ENCODE measurements at regions not wholly inside any gene's neighbourhood (a gene's known extent, or its start where the extent isn't known, plus 50 kb on each side); places are given as distances from the start of the nearest gene placed in this dataset.

DNA sequence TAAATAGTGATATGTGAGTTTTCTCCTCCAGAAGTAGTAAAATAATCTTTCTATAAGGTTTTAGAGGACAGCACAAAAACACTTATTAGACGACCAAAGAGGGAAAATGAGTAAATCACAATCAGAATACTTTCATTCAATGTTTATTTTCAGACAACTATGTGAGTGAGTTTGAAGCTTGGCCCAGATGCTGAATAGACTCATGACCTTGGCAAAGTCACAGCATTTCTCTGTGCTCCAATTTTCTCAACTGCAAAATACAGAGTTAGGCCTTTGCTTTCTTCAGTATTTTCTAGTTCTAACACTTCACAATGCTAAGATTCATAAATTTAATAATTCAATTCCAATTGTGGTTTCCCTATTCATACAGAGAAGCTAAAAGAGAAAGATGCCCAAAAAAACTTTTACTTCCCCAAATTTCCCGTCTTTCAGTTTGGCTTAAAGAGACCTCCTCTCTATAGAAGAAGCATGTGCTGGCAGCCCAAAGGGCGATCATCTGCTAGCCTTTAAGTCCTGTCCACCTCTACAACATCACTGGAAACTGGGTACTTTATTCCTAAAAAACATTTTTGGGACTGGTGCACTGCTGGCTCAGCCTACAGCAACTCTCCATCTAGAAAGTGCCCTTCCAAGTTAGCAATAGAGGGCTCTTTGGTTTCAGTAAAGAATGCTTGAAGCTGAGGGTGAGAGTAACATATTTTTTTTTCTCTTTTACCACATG is 116.8 kb upstream of the GORAB start (continued):
- TF ChIP-seq EZH2phosphoT487 (IDR thresholded peaks at IDR 0.05; ENCODE audit: unreplicated experiment), result no peak
- TF ChIP-seq STAT1 (IDR thresholded peaks at IDR 0.05; ENCODE audit: unreplicated experiment), result no peak
- no peak for TF ChIP-seq POLR2AphosphoS5 (IDR thresholded peaks at IDR 0.05; ENCODE audit: low read depth)

DNA sequence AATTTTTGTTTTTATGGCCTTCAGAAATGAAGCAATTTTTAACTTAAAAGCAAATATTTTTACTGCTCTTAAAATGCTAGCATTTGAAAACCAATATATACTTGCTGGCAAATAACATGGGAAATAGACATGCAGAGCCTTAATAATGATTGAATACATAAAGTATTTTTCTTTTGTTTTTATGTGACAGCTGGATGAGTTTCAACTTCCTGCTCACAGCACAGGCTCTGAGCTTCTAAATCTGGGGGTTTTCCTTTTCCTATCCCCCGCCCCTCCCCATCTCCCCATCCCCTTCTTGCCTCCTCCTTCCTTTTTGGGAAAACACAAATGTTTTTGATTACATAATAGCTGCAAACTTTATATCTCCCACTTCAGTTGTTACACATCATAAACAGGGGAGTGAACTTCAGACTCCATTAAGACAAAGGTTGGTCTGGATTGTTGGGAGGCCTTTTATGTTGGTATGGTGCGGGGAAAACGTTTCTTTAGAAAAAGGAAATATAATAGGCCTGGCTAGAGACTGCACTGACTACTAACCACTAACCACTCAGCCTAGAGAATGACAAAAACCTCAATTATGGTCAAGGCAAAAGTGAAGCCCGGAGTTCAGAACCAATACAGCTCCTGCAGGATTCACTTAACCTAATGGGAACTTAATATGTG is 116.1 kb upstream of the GORAB start:
- H3K27me3 Mint-ChIP-seq (ENCODE audit: insufficient read depth, low read depth, poor library complexity), result peaks cover 2% of the 10 kb centered on the region
- no peak overlapping the region for H3K27ac Mint-ChIP-seq
- no peak overlapping the region for H3K27ac ChIP-seq (ENCODE audit: low read depth)
- TF ChIP-seq, protein P1, sequence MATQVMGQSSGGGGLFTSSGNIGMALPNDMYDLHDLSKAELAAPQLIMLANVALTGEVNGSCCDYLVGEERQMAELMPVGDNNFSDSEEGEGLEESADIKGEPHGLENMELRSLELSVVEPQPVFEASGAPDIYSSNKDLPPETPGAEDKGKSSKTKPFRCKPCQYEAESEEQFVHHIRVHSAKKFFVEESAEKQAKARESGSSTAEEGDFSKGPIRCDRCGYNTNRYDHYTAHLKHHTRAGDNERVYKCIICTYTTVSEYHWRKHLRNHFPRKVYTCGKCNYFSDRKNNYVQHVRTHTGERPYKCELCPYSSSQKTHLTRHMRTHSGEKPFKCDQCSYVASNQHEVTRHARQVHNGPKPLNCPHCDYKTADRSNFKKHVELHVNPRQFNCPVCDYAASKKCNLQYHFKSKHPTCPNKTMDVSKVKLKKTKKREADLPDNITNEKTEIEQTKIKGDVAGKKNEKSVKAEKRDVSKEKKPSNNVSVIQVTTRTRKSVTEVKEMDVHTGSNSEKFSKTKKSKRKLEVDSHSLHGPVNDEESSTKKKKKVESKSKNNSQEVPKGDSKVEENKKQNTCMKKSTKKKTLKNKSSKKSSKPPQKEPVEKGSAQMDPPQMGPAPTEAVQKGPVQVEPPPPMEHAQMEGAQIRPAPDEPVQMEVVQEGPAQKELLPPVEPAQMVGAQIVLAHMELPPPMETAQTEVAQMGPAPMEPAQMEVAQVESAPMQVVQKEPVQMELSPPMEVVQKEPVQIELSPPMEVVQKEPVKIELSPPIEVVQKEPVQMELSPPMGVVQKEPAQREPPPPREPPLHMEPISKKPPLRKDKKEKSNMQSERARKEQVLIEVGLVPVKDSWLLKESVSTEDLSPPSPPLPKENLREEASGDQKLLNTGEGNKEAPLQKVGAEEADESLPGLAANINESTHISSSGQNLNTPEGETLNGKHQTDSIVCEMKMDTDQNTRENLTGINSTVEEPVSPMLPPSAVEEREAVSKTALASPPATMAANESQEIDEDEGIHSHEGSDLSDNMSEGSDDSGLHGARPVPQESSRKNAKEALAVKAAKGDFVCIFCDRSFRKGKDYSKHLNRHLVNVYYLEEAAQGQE (IDR thresholded peaks at IDR 0.05; ENCODE audit: unreplicated experiment), result no peak
- TF ChIP-seq, protein P2, sequence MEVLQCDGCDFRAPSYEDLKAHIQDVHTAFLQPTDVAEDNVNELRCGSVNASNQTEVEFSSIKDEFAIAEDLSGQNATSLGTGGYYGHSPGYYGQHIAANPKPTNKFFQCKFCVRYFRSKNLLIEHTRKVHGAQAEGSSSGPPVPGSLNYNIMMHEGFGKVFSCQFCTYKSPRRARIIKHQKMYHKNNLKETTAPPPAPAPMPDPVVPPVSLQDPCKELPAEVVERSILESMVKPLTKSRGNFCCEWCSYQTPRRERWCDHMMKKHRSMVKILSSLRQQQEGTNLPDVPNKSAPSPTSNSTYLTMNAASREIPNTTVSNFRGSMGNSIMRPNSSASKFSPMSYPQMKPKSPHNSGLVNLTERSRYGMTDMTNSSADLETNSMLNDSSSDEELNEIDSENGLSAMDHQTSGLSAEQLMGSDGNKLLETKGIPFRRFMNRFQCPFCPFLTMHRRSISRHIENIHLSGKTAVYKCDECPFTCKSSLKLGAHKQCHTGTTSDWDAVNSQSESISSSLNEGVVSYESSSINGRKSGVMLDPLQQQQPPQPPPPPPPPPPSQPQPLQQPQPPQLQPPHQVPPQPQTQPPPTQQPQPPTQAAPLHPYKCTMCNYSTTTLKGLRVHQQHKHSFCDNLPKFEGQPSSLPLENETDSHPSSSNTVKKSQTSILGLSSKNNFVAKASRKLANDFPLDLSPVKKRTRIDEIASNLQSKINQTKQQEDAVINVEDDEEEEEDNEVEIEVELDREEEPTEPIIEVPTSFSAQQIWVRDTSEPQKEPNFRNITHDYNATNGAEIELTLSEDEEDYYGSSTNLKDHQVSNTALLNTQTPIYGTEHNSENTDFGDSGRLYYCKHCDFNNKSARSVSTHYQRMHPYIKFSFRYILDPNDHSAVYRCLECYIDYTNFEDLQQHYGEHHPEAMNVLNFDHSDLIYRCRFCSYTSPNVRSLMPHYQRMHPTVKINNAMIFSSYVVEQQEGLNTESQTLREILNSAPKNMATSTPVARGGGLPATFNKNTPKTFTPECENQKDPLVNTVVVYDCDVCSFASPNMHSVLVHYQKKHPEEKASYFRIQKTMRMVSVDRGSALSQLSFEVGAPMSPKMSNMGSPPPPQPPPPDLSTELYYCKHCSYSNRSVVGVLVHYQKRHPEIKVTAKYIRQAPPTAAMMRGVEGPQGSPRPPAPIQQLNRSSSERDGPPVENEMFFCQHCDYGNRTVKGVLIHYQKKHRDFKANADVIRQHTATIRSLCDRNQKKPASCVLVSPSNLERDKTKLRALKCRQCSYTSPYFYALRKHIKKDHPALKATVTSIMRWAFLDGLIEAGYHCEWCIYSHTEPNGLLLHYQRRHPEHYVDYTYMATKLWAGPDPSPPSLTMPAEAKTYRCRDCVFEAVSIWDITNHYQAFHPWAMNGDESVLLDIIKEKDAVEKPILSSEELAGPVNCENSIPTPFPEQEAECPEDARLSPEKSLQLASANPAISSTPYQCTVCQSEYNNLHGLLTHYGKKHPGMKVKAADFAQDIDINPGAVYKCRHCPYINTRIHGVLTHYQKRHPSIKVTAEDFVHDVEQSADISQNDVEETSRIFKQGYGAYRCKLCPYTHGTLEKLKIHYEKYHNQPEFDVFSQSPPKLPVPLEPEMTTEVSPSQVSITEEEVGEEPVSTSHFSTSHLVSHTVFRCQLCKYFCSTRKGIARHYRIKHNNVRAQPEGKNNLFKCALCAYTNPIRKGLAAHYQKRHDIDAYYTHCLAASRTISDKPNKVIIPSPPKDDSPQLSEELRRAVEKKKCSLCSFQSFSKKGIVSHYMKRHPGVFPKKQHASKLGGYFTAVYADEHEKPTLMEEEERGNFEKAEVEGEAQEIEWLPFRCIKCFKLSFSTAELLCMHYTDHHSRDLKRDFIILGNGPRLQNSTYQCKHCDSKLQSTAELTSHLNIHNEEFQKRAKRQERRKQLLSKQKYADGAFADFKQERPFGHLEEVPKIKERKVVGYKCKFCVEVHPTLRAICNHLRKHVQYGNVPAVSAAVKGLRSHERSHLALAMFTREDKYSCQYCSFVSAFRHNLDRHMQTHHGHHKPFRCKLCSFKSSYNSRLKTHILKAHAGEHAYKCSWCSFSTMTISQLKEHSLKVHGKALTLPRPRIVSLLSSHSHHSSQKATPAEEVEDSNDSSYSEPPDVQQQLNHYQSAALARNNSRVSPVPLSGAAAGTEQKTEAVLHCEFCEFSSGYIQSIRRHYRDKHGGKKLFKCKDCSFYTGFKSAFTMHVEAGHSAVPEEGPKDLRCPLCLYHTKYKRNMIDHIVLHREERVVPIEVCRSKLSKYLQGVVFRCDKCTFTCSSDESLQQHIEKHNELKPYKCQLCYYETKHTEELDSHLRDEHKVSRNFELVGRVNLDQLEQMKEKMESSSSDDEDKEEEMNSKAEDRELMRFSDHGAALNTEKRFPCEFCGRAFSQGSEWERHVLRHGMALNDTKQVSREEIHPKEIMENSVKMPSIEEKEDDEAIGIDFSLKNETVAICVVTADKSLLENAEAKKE (CRISPR knock-in tag; IDR thresholded peaks at IDR 0.05), result no peak
- TF ChIP-seq EZH2phosphoT487 (IDR thresholded peaks at IDR 0.05; ENCODE audit: unreplicated experiment) (no peak), JUNB (IDR thresholded peaks at IDR 0.05; ENCODE audit: unreplicated experiment) (no peak), NANOG (IDR thresholded peaks at IDR 0.05; ENCODE audit: borderline replicate concordance) (no peak)
- TF ChIP-seq, protein P3, sequence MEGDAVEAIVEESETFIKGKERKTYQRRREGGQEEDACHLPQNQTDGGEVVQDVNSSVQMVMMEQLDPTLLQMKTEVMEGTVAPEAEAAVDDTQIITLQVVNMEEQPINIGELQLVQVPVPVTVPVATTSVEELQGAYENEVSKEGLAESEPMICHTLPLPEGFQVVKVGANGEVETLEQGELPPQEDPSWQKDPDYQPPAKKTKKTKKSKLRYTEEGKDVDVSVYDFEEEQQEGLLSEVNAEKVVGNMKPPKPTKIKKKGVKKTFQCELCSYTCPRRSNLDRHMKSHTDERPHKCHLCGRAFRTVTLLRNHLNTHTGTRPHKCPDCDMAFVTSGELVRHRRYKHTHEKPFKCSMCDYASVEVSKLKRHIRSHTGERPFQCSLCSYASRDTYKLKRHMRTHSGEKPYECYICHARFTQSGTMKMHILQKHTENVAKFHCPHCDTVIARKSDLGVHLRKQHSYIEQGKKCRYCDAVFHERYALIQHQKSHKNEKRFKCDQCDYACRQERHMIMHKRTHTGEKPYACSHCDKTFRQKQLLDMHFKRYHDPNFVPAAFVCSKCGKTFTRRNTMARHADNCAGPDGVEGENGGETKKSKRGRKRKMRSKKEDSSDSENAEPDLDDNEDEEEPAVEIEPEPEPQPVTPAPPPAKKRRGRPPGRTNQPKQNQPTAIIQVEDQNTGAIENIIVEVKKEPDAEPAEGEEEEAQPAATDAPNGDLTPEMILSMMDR (conservative IDR thresholded peaks at IDR 0.05; ENCODE audit: low read depth in 2 of 2), result no peak
- H3K4me2 ChIP-seq, result no peak overlapping the region
- H3K36me3 Mint-ChIP-seq (ENCODE audit: low read depth), result peaks cover 12% of the 10 kb centered on the region; the same call in 2 of the 3 replicates
- H3K4me3 Mint-ChIP-seq, result no peak overlapping the region
- H3K27me3 ChIP-seq (ENCODE audit: insufficient read depth), result no peaks in the 10 kb centered on the region
- H3K9me3 Mint-ChIP-seq, result peaks cover 11% of the 10 kb centered on the region
- no peak overlapping the region for H2AFZ ChIP-seq
- DNase-seq (ENCODE audit: low spot score), result no peak
- H3K4me1 ChIP-seq (ENCODE audit: insufficient read depth), result no peaks in the 10 kb centered on the region
- no peak overlapping the region for H3K4me3 ChIP-seq
- H3K36me3 ChIP-seq (ENCODE audit: insufficient read depth), result no peaks in the 10 kb centered on the region
- no peaks in the 10 kb centered on the region for H4K20me1 ChIP-seq (replicated peaks; ENCODE audit: insufficient read depth)
- H3K9me2 ChIP-seq (ENCODE audit: insufficient read depth), result 0 out of 2 replicates have a peak, but pooled peaks cover 9% of the 10 kb centered on the region
- H3F3A ChIP-seq (replicated peaks; ENCODE audit: low read depth), result no peaks in the 10 kb centered on the region
- no peaks in the 10 kb centered on the region for H3K4me1 Mint-ChIP-seq
- no peaks in the 10 kb centered on the region for H3K79me2 ChIP-seq (replicated peaks; ENCODE audit: insufficient read depth)
- no peak for ATAC-seq
